ENCODE measurements at regions not wholly inside any gene's neighbourhood (a gene's known extent, or its start where the extent isn't known, plus 50 kb on each side); places are given as distances from the start of the nearest gene placed in this dataset.

DNA sequence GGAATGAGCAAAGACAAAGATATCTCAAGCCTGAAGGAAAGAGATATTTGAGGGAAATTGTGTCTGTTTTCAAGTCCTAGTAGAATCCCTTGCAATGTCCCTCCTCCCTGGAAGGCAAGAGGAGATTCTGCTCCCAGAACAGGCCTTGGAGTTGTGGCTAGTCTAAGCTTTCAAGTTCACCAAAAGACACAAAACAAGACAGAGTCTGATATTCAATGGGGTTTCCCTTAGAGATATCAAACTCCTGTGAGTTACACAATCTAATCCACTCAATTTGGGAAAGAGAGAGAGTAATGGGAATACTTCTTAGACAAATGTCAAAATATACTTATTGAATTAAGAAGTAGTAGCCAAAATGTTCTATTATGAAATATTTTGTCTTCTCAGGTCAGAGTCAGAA is 162.8 kb upstream of the ADAMTS5 start:
- Histone ChIP-seq H3K27me3 (ENCODE audit: insufficient read depth, low read length, poor library complexity, severe bottlenecking) (no peaks in the 10 kb centered on the region), H2AFZ (ENCODE audit: low read length) (no peak overlapping the region), H3K9me3 (ENCODE audit: insufficient read depth, low read depth, low read length) (no peaks in the 10 kb centered on the region), H3K4me2 (ENCODE audit: low read depth, low read length, poor library complexity, severe bottlenecking) (no peak overlapping the region), H4K20me1 (ENCODE audit: insufficient read depth, low read length, poor library complexity, severe bottlenecking) (no peaks in the 10 kb centered on the region), H3K36me3 (ENCODE audit: insufficient read depth, low read length) (no peaks in the 10 kb centered on the region), H3K4me1 (ENCODE audit: insufficient read depth, low read length, poor library complexity, severe bottlenecking) (no peaks in the 10 kb centered on the region), H3K9me2 (replicated peaks; ENCODE audit: low read depth, low read length) (no peaks in the 10 kb centered on the region), H3K9ac (ENCODE audit: low read depth, low read length, poor library complexity, severe bottlenecking) (no peak overlapping the region), H3K79me2 (ENCODE audit: insufficient read depth, low read length) (no peaks in the 10 kb centered on the region), H3F3A (ENCODE audit: low read depth) (no peaks in the 10 kb centered on the region), H3K4me3 (ENCODE audit: low read length, poor library complexity, severe bottlenecking) (no peak overlapping the region)
- TF ChIP-seq, protein P1, sequence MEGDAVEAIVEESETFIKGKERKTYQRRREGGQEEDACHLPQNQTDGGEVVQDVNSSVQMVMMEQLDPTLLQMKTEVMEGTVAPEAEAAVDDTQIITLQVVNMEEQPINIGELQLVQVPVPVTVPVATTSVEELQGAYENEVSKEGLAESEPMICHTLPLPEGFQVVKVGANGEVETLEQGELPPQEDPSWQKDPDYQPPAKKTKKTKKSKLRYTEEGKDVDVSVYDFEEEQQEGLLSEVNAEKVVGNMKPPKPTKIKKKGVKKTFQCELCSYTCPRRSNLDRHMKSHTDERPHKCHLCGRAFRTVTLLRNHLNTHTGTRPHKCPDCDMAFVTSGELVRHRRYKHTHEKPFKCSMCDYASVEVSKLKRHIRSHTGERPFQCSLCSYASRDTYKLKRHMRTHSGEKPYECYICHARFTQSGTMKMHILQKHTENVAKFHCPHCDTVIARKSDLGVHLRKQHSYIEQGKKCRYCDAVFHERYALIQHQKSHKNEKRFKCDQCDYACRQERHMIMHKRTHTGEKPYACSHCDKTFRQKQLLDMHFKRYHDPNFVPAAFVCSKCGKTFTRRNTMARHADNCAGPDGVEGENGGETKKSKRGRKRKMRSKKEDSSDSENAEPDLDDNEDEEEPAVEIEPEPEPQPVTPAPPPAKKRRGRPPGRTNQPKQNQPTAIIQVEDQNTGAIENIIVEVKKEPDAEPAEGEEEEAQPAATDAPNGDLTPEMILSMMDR (conservative IDR thresholded peaks at IDR 0.05; ENCODE audit: low read length), result no peak
- TF ChIP-seq EZH2phosphoT487 (IDR thresholded peaks at IDR 0.05; ENCODE audit: borderline replicate concordance), result no peak

- no peak overlapping the region for H2AFZ ChIP-seq (ENCODE audit: low read length)
- H3K27me3 ChIP-seq (ENCODE audit: insufficient read depth, low read length, poor library complexity, severe bottlenecking), result no peaks in the 10 kb centered on the region
- H3K4me3 ChIP-seq (ENCODE audit: low read length, poor library complexity, severe bottlenecking), result no peak overlapping the region
- H3K4me2 ChIP-seq (ENCODE audit: low read depth, low read length, poor library complexity, severe bottlenecking), result no peak overlapping the region
- H4K20me1 ChIP-seq (ENCODE audit: insufficient read depth, low read length, poor library complexity, severe bottlenecking), result no peaks in the 10 kb centered on the region
- H3F3A ChIP-seq (ENCODE audit: low read depth), result no peaks in the 10 kb centered on the region
- no peaks in the 10 kb centered on the region for H3K9me3 ChIP-seq (ENCODE audit: insufficient read depth, low read depth, low read length)
- H3K79me2 ChIP-seq (ENCODE audit: insufficient read depth, low read length), result no peaks in the 10 kb centered on the region
- H3K4me1 ChIP-seq (ENCODE audit: insufficient read depth, low read length, poor library complexity, severe bottlenecking), result no peaks in the 10 kb centered on the region
- no peaks in the 10 kb centered on the region for H3K36me3 ChIP-seq (ENCODE audit: insufficient read depth, low read length)
- H3K9ac ChIP-seq (ENCODE audit: low read depth, low read length, poor library complexity, severe bottlenecking), result no peak overlapping the region
- TF ChIP-seq, protein P1 (conservative IDR thresholded peaks at IDR 0.05; ENCODE audit: low read length), result no peak
- TF ChIP-seq EZH2phosphoT487 (IDR thresholded peaks at IDR 0.05; ENCODE audit: borderline replicate concordance), result no peak
- H3K9me2 ChIP-seq (replicated peaks; ENCODE audit: low read depth, low read length), result no peaks in the 10 kb centered on the region
Observed at GRCh38 chr21:27129215-27129614, 162.3 kb upstream of the ADAMTS5 start.

GRCh38 chr21:27126140-27126539 is 159.3 kb upstream of the ADAMTS5 start:
- no peaks in the 10 kb centered on the region for H3K79me2 ChIP-seq (ENCODE audit: insufficient read depth, low read length)
- no peaks in the 10 kb centered on the region for H3F3A ChIP-seq (ENCODE audit: low read depth)
- no peaks in the 10 kb centered on the region for H3K4me1 ChIP-seq (ENCODE audit: insufficient read depth, low read length, poor library complexity, severe bottlenecking)
- no peaks in the 10 kb centered on the region for H3K9me3 ChIP-seq (ENCODE audit: insufficient read depth, low read depth, low read length)
- no peak overlapping the region for H3K4me2 ChIP-seq (ENCODE audit: low read depth, low read length, poor library complexity, severe bottlenecking)
- H3K4me3 ChIP-seq (ENCODE audit: low read length, poor library complexity, severe bottlenecking), result no peak overlapping the region
- no peaks in the 10 kb centered on the region for H4K20me1 ChIP-seq (ENCODE audit: insufficient read depth, low read length, poor library complexity, severe bottlenecking)
- no peak overlapping the region for H3K9ac ChIP-seq (ENCODE audit: low read depth, low read length, poor library complexity, severe bottlenecking)
- H2AFZ ChIP-seq (ENCODE audit: low read length), result no peak overlapping the region
- no peaks in the 10 kb centered on the region for H3K9me2 ChIP-seq (replicated peaks; ENCODE audit: low read depth, low read length)
- H3K36me3 ChIP-seq (ENCODE audit: insufficient read depth, low read length), result no peaks in the 10 kb centered on the region
- no peaks in the 10 kb centered on the region for H3K27me3 ChIP-seq (ENCODE audit: insufficient read depth, low read length, poor library complexity, severe bottlenecking)
- TF ChIP-seq EZH2phosphoT487 (IDR thresholded peaks at IDR 0.05; ENCODE audit: borderline replicate concordance), result no peak
- TF ChIP-seq, protein P1 (conservative IDR thresholded peaks at IDR 0.05; ENCODE audit: low read length), result no peak

Data from Loucy (cell line).